DOHH2 (cell line): ENCODE measurements at regions not wholly inside any gene's neighbourhood (a gene's known extent, or its start where the extent isn't known, plus 50 kb on each side); places are given as distances from the start of the nearest gene placed in this dataset.
A peak's percentile ranks its signal among the peaks of the same experiment; 100 is the strongest.

ENCODE experiments used
- H3F3A ChIP-seq: fragments of 200-600 bp; sonication (generic), shearing (Covaris generic); 2 replicates; pipeline ENCODE4 v1.6.0; 2016; ENCODE audit warnings: antibody characterized with exemption, mild to moderate bottlenecking; ENCODE audit not compliant: control insufficient read depth, insufficient read depth
- H3K27ac ChIP-seq: fragments of 200-600 bp; sonication (generic); 2 replicates; pipeline ENCODE4 v1.5.1; 2014; ENCODE audit warnings: low read depth, mild to moderate bottlenecking, low read length, moderate library complexity
- H3K27me3 ChIP-seq: fragments of 200-600 bp; sonication (generic); 2 replicates; pipeline ENCODE4 v1.6.1; 2014; ENCODE audit warnings: mild to moderate bottlenecking, low read length, mixed read lengths; ENCODE audit not compliant: control insufficient read depth
- H3K36me3 ChIP-seq: fragments of 200-600 bp; sonication (generic); 2 replicates; pipeline ENCODE4 v1.6.1; 2014; ENCODE audit warnings: mild to moderate bottlenecking, low read length, moderate library complexity, mixed read lengths; ENCODE audit not compliant: control insufficient read depth
- H3K4me1 ChIP-seq: fragments of 200-600 bp; sonication (generic); 2 replicates; pipeline ENCODE4 v1.6.1; 2014; ENCODE audit warnings: mild to moderate bottlenecking, low read length, mixed read lengths; ENCODE audit not compliant: control insufficient read depth
- H3K4me2 ChIP-seq: fragments of 200-600 bp; sonication (generic); 2 replicates; pipeline ENCODE4 v1.6.0; 2014; ENCODE audit warnings: mild to moderate bottlenecking, low read length, moderate library complexity
- H3K4me3 ChIP-seq: fragments of 200-600 bp; sonication (generic); 2 replicates; pipeline ENCODE4 v1.5.1; 2014; ENCODE audit warnings: mild to moderate bottlenecking, low read length, mixed read lengths
- H3K79me2 ChIP-seq: fragments of 200-600 bp; sonication (generic); 2 replicates; pipeline ENCODE4 v1.6.1; 2014; ENCODE audit warnings: mild to moderate bottlenecking, low read length, mixed read lengths; ENCODE audit not compliant: control insufficient read depth
- H3K9me2 ChIP-seq: fragments of 200-600 bp; sonication (generic); replicated peaks from 2 replicates; pipeline ENCODE4 v1.6.1; 2014; ENCODE audit warnings: mild to moderate bottlenecking, low read length, mixed read lengths; ENCODE audit not compliant: control insufficient read depth
- H3K9me3 ChIP-seq: fragments of 200-600 bp; sonication (generic); 2 replicates; pipeline ENCODE4 v1.6.1; 2014; ENCODE audit warnings: antibody characterized with exemption, low read length, mixed read lengths; ENCODE audit not compliant: control insufficient read depth, insufficient read depth
- H4K20me1 ChIP-seq: fragments of 200-600 bp; sonication (generic); 2 replicates; pipeline ENCODE4 v1.6.0; 2014; ENCODE audit warnings: low read depth, mild to moderate bottlenecking, antibody characterized with exemption, low read length, moderate library complexity; ENCODE audit not compliant: control insufficient read depth, insufficient read depth
- CTCF ChIP-seq: fragments of 200-600 bp; sonication (generic); IDR thresholded peaks from one replicate; pipeline ENCODE4 v1.5.1; 2014; ENCODE audit warnings: antibody characterized with exemption, mild to moderate bottlenecking, low read depth, low read length; ENCODE audit not compliant: poor library complexity, severe bottlenecking
- EZH2phosphoT487 ChIP-seq: fragments of 200-600 bp; sonication (generic); IDR thresholded peaks from 2 replicates; pipeline ENCODE4 v1.6.1; 2017; ENCODE audit warnings: borderline replicate concordance, mild to moderate bottlenecking, antibody characterized with exemption, low read length, moderate library complexity, mixed read lengths

- Histone ChIP-seq H3K4me2 (no peak overlapping the region), H3F3A (no peaks in the 10 kb centered on the region), H3K9me2 (no peaks in the 10 kb centered on the region), H3K79me2 (no peaks in the 10 kb centered on the region), H4K20me1 (no peaks in the 10 kb centered on the region), H3K4me3 (no peak overlapping the region), H3K9me3 (no peaks in the 10 kb centered on the region), H3K36me3 (no peaks in the 10 kb centered on the region), H3K27ac (no peak overlapping the region), H3K4me1 (no peaks in the 10 kb centered on the region), H3K27me3 (no peaks in the 10 kb centered on the region)
- TF ChIP-seq EZH2phosphoT487 (no peak), CTCF (peak; percentile 13)
These were observed 108.2 kb downstream of the FOXD2 start for GRCh38 chr1:47545912-47546483.

- H3F3A ChIP-seq: no peaks in the 10 kb centered on the region
- no peak overlapping the region for H3K27ac ChIP-seq
- no peaks in the 10 kb centered on the region for H3K27me3 ChIP-seq
- no peak overlapping the region for H3K4me3 ChIP-seq
- TF ChIP-seq CTCF (no peak), EZH2phosphoT487 (no peak)
- no peak overlapping the region for H3K4me2 ChIP-seq
- no peaks in the 10 kb centered on the region for H3K9me3 ChIP-seq
- no peaks in the 10 kb centered on the region for H3K79me2 ChIP-seq
- H3K36me3 ChIP-seq: no peaks in the 10 kb centered on the region
- H3K9me2 ChIP-seq: no peaks in the 10 kb centered on the region
- H4K20me1 ChIP-seq: no peaks in the 10 kb centered on the region
- no peaks in the 10 kb centered on the region for H3K4me1 ChIP-seq
These were observed 110.1 kb downstream of the FOXD2 start for GRCh38 chr1:47547753-47548573.

- Histone ChIP-seq H3K36me3 (no peaks in the 10 kb centered on the region), H3K4me2 (no peak overlapping the region), H3K27ac (no peak overlapping the region)
These were observed 110.8 kb downstream of the FOXD2 start for GRCh38 chr1:47548637-47549036.

More at GRCh38 chr1:47548637-47549036, 110.8 kb downstream of the FOXD2 start:
- no peaks in the 10 kb centered on the region for H3K79me2 ChIP-seq
- no peaks in the 10 kb centered on the region for H4K20me1 ChIP-seq
- no peak overlapping the region for H3K4me3 ChIP-seq
- no peaks in the 10 kb centered on the region for H3K9me2 ChIP-seq
- TF ChIP-seq CTCF (no peak), EZH2phosphoT487 (no peak)
- H3K9me3 ChIP-seq: no peaks in the 10 kb centered on the region
- no peaks in the 10 kb centered on the region for H3K4me1 ChIP-seq
- 0 out of 2 replicates have a peak, but pooled peaks cover 4% of the 10 kb centered on the region for H3K27me3 ChIP-seq
- no peaks in the 10 kb centered on the region for H3F3A ChIP-seq
